GM12878 (cell line): ENCODE measurements at regions not wholly inside any gene's neighbourhood (a gene's known extent, or its start where the extent isn't known, plus 50 kb on each side); places are given as distances from the start of the nearest gene placed in this dataset.

Source experiments
- ATAC-seq: fragments of 200-7000 bp; cut with Tn5 transposase; 3 replicates; pipeline ENCODE4 v1.9.1; 2020; ENCODE audit warnings: mild to moderate bottlenecking, moderate library complexity
- BruUV-seq: library from RNA; stranded (reverse); fragments of 400-500 nt; replicated peaks from 2 replicates; lab custom pipeline; 2021; lab: Mats Ljungman, UMichigan
- CTCF ChIA-PET: fragments of 300-600 bp; sonication (Branson Sonifier 250); formaldehyde crosslinking; extraction: SDS; loops from one replicate; lab custom pipeline; 2021; ENCODE audit warnings: inconsistent platforms; lab: Yijun Ruan, JAX
- POLR2A ChIA-PET: fragments of 350-600 bp; formaldehyde crosslinking; extraction: SDS; loops from one replicate; lab custom pipeline; 2021; ENCODE audit warnings: inconsistent platforms; lab: Charles Lee
- RAD21 ChIA-PET: fragments of 300-600 bp; sonication (Branson Sonifier 250); formaldehyde crosslinking; loops from one replicate; lab custom pipeline; 2023; ENCODE audit warnings: antibody characterized with exemption; ENCODE audit not compliant: unreplicated experiment; lab: Charles Lee
- SMC1A ChIA-PET: fragments of 300-600 bp; sonication (Branson Sonifier 250); formaldehyde crosslinking; loops from one replicate; lab custom pipeline; 2023; ENCODE audit not compliant: unreplicated experiment, uncharacterized antibody; lab: Charles Lee
- DNase-seq: peaks from one replicate; pipeline ENCODE4 v3.0.0-alpha.2; 2011; ENCODE audit warnings: low read depth, low spot score
- FAIRE-seq: peaks from 3 replicates; lab custom pipeline; 2011; peaks lifted over from hg19 to GRCh38; lab: Jason Lieb, UNC
- H2AFZ ChIP-seq: 2 replicates; pipeline ENCODE4 v1.6.0; 2011; ENCODE audit warnings: low read depth, low read length, control low read depth; ENCODE audit not compliant: control insufficient read depth
- H3K27ac ChIP-seq: 2 replicates; pipeline ENCODE4 v1.5.1; 2011; ENCODE audit warnings: control low read depth; ENCODE audit not compliant: control insufficient read depth, insufficient read depth
- H3K27me3 ChIP-seq, 2 experiments: replicated peaks in 1 of 2; 2 replicates each; pipeline versions ENCODE4 v1.6.0 to v1.6.1; 2011; ENCODE audit warnings: low read length in 1 of 2; ENCODE audit not compliant: control insufficient read depth in 2 of 2, insufficient read depth in 2 of 2
- H3K36me3 ChIP-seq, 2 experiments: 2 replicates each; pipeline ENCODE4 v1.5.1; 2011; ENCODE audit warnings: low read length in 1 of 2; ENCODE audit not compliant: control insufficient read depth in 2 of 2, insufficient read depth in 2 of 2
- H3K4me1 ChIP-seq: 2 replicates; pipeline ENCODE4 v1.6.1; 2011; ENCODE audit warnings: mild to moderate bottlenecking, low read length, moderate library complexity, mixed read lengths; ENCODE audit not compliant: control insufficient read depth, insufficient read depth
- H3K4me2 ChIP-seq: 2 replicates; pipeline ENCODE4 v1.6.0; 2011; ENCODE audit warnings: control low read depth; ENCODE audit not compliant: control insufficient read depth, insufficient read depth
- H3K4me3 ChIP-seq: fragments of 200-600 bp; sonication (generic); 2 replicates; pipeline ENCODE4 v1.5.1; 2016
- H3K79me2 ChIP-seq: 2 replicates; pipeline ENCODE4 v1.6.0; 2011; ENCODE audit warnings: low read length; ENCODE audit not compliant: control insufficient read depth, insufficient read depth
- H3K9ac ChIP-seq: 2 replicates; pipeline ENCODE4 v1.8.0; 2011; ENCODE audit warnings: low read length, control low read depth, mixed read lengths; ENCODE audit not compliant: control insufficient read depth, insufficient read depth
- H3K9me3 ChIP-seq: replicated peaks from 3 replicates; pipeline ENCODE4 v1.5.1; 2011; ENCODE audit warnings: mild to moderate bottlenecking, low read length; ENCODE audit not compliant: control insufficient read depth, insufficient read depth
- H4K20me1 ChIP-seq: 2 replicates; pipeline ENCODE4 v1.6.0; 2011; ENCODE audit not compliant: control insufficient read depth, insufficient read depth
- EP300 ChIP-seq, 2 experiments: fragments of 150-350 bp in 1 of 2; IDR thresholded peaks; 2 replicates each; pipeline ENCODE4 v1.6.1; 2011 to 2012; ENCODE audit warnings: low read depth in 2 of 2, low read length in 2 of 2, borderline replicate concordance in 1 of 2, improper control_type of control experiment in 1 of 2, inconsistent platforms in 1 of 2; ENCODE audit not compliant: control insufficient read depth in 1 of 2
- IKZF1 ChIP-seq: fragments of 450-650 bp; conservative IDR thresholded peaks from 2 replicates; pipeline ENCODE4 v1.6.1; 2017; ENCODE audit warnings: antibody characterized with exemption, mild to moderate bottlenecking
- IKZF2 ChIP-seq, 2 experiments: fragments of 450-650 bp; IDR thresholded peaks; 2 replicates each; pipeline ENCODE4 v1.6.1; 2017; ENCODE audit warnings: mild to moderate bottlenecking in 2 of 2, moderate library complexity in 2 of 2
- JUNB ChIP-seq: IDR thresholded peaks from 2 replicates; pipeline ENCODE4 v1.6.1; 2016; ENCODE audit warnings: antibody characterized with exemption, mild to moderate bottlenecking
- MTA2 ChIP-seq: fragments of 450-650 bp; IDR thresholded peaks from 2 replicates; pipeline ENCODE4 v1.6.1; 2016; ENCODE audit warnings: low read depth, mild to moderate bottlenecking, moderate library complexity
- SMAD1 ChIP-seq: fragments of 450-650 bp; IDR thresholded peaks from 2 replicates; pipeline ENCODE4 v1.6.1; 2018; ENCODE audit warnings: mild to moderate bottlenecking, low read depth; ENCODE audit not compliant: partially characterized antibody
- SPI1 ChIP-seq: IDR thresholded peaks from 2 replicates; pipeline ENCODE4 v1.6.1; 2011; ENCODE audit warnings: low read depth, mild to moderate bottlenecking, low read length, moderate library complexity, borderline replicate concordance; ENCODE audit not compliant: insufficient read depth
- WGBS: methylation state at CpG from one replicate; pipeline ENCODE4 v1.1.6; 2016; ENCODE audit warnings: low lambda C conversion rate; ENCODE audit not compliant: insufficient replicate concordance, insufficient coverage; ENCODE audit errors: missing lambda C conversion rate; 5-methylcytosine and 5-hydroxymethylcytosine counted together
- in situ Hi-C: fragments of 300-500 bp; cut with MboI; formaldehyde crosslinking; loops from 9 replicates; pipeline ENCODE4 v1.14.3; 2018; ENCODE audit warnings: mixed read lengths
- intact Hi-C: fragments of 100-400 bp; cut with micrococcal nuclease; formaldehyde crosslinking; loops from one replicate; pipeline ENCODE4 v1.14.2; 2022; ENCODE audit not compliant: unreplicated experiment
- TF ChIP-seq, protein P1 (sequence below): fragments of 450-650 bp; IDR thresholded peaks from 2 replicates; pipeline ENCODE4 v1.6.1; 2017; ENCODE audit warnings: mild to moderate bottlenecking
- TF ChIP-seq, protein P2 (sequence below): IDR thresholded peaks from 2 replicates; pipeline ENCODE4 v1.6.1; 2012; ENCODE audit warnings: low read length, inconsistent platforms

- RAD21 ChIA-PET = no interaction called here
- Histone ChIP-seq H4K20me1 (no peaks in the 10 kb centered on the region; the same call in 1 of the 2 replicates), H3K27me3 (no peaks in the 10 kb centered on the region), H3K4me2 (no peak overlapping the region), H3K9ac (no peak overlapping the region), H3K9me3 (peaks cover 4% of the 10 kb centered on the region; the same call in 1 of the 3 replicates), H3K27ac (no peak overlapping the region), H3K36me3 (peaks cover 0 to 2% of the 10 kb centered on the region in 2 experiments; a peak in 2 of 4 replicates), H3K4me1 (peaks cover 13% of the 10 kb centered on the region), H3K79me2 (no peaks in the 10 kb centered on the region; the same call in none of the 2 replicates), H2AFZ (no peak overlapping the region), H3K4me3 (no peak overlapping the region)
- no peak for TF ChIP-seq JUNB
- TF ChIP-seq, protein P1, sequence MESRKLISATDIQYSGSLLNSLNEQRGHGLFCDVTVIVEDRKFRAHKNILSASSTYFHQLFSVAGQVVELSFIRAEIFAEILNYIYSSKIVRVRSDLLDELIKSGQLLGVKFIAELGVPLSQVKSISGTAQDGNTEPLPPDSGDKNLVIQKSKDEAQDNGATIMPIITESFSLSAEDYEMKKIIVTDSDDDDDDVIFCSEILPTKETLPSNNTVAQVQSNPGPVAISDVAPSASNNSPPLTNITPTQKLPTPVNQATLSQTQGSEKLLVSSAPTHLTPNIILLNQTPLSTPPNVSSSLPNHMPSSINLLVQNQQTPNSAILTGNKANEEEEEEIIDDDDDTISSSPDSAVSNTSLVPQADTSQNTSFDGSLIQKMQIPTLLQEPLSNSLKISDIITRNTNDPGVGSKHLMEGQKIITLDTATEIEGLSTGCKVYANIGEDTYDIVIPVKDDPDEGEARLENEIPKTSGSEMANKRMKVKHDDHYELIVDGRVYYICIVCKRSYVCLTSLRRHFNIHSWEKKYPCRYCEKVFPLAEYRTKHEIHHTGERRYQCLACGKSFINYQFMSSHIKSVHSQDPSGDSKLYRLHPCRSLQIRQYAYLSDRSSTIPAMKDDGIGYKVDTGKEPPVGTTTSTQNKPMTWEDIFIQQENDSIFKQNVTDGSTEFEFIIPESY = no peak
- CTCF ChIA-PET = no interaction called here
- FAIRE-seq = no peak
- in situ Hi-C loops = no loop called here
- no peak for DNase-seq
- 98% methylated on average over 5 of the region's 5 CpGs for WGBS
- ATAC-seq = no peak
- POLR2A ChIA-PET = interaction anchor here (0.5 kb wide), 1 partner anchor 8 kb away, joined by 4 read pairs; no protein-coding TSS in a partner anchor
- no TSS peak for BruUV-seq
- SMC1A ChIA-PET = interaction anchor here (0.6 to 1.1 kb wide), 2 partner anchors 69 to 238 kb away, joined by 3 to 6 read pairs; no protein-coding TSS in a partner anchor
- intact Hi-C loops = loop anchor here (10.0 kb wide), 1 partner anchor 353 kb away; no protein-coding TSS in a partner anchor
Measured at GRCh38 chr2:11942178-11942569, 195.7 kb downstream of the LPIN1 start.

DNA sequence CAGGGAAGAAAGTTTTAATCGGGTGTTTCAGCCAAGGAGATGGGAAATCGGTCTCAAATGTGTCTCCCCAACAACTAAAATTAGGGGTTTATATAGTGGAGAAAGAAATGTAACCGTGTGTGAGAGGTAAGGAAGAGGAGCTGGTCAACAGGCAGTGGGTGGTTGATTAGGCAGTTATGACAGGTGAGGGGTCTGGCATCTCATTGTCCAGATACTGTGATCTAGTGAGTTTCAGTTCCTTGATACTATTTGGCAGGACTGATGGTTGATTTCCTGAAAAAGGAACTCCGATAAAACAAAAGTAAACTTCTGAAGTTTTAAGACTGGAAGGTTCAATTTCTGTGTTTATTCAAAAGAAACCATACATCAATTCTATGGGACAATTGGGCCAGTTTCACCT lies 197.9 kb downstream of the LPIN1 start:
- ChIA-PET SMC1A (interaction anchor here (0.8 to 2.3 kb wide), 13 partner anchors 12 to 91 kb away, joined by 3 to 10 read pairs (median 4); no protein-coding TSS in a partner anchor), CTCF (interaction anchor here (0.9 to 1.9 kb wide), 3 partner anchors 52 to 72 kb away, joined by 4 to 6 read pairs (median 4); no protein-coding TSS in a partner anchor), RAD21 (interaction anchor here (1.1 to 1.6 kb wide), 6 partner anchors 11 to 80 kb away, joined by 3 to 8 read pairs (median 4); no protein-coding TSS in a partner anchor), POLR2A (interaction anchor here (1.1 kb wide), 1 partner anchor 63 kb away, joined by 3 read pairs; no protein-coding TSS in a partner anchor)
- Histone ChIP-seq H3K4me3 (no peak overlapping the region), H3K9me3 (peaks cover 7% of the 10 kb centered on the region; the same call in 1 of the 3 replicates), H2AFZ (no peak overlapping the region), H3K4me2 (no peak overlapping the region), H3K36me3 (peaks cover 0 to 4% of the 10 kb centered on the region in 2 experiments; a peak in 2 of 4 replicates), H3K4me1 (peaks cover 13% of the 10 kb centered on the region), H3K27ac (peak overlapping the region; percentile 48; the same call in 1 of the 2 replicates), H4K20me1 (no peaks in the 10 kb centered on the region; the same call in 1 of the 2 replicates), H3K27me3 (no peaks in the 10 kb centered on the region), H3K79me2 (no peaks in the 10 kb centered on the region; the same call in none of the 2 replicates), H3K9ac (no peak overlapping the region)
- no TSS peak for BruUV-seq
- in situ Hi-C loops = no loop called here
- FAIRE-seq (no peak), DNase-seq (no peak), ATAC-seq (peak; percentile 64)
- intact Hi-C loops = loop anchor here (2.0 to 10.0 kb wide), 2 partner anchors 66 to 350 kb away; no protein-coding TSS in a partner anchor
- 81% methylated on average over 4 of the region's 4 CpGs for WGBS
- TF ChIP-seq IKZF1 = 0 out of 2 replicates have a peak, but pooled peaks have one; percentile 30
- no peak for TF ChIP-seq SMAD1
- TF ChIP-seq EP300 (IDR thresholded peaks at IDR 0.05; ENCODE audit: borderline replicate concordance in 1 of 2, control insufficient read depth in 1 of 2, low read depth in 2 of 2, low read length in 2 of 2) = no peak
- TF ChIP-seq SPI1 = peak; percentile 73
- TF ChIP-seq MTA2 = peak; percentile 25; the same call in 1 of the 2 replicates
- TF ChIP-seq IKZF2 (IDR thresholded peaks at IDR 0.05) = peak; percentile 13 to 26; a peak in 1 of 4 replicates
- TF ChIP-seq, protein P2, sequence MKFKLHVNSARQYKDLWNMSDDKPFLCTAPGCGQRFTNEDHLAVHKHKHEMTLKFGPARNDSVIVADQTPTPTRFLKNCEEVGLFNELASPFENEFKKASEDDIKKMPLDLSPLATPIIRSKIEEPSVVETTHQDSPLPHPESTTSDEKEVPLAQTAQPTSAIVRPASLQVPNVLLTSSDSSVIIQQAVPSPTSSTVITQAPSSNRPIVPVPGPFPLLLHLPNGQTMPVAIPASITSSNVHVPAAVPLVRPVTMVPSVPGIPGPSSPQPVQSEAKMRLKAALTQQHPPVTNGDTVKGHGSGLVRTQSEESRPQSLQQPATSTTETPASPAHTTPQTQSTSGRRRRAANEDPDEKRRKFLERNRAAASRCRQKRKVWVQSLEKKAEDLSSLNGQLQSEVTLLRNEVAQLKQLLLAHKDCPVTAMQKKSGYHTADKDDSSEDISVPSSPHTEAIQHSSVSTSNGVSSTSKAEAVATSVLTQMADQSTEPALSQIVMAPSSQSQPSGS = no peak
